ENCODE measurements at regions not wholly inside any gene's neighbourhood (a gene's known extent, or its start where the extent isn't known, plus 50 kb on each side); places are given as distances from the start of the nearest gene placed in this dataset.

DNA sequence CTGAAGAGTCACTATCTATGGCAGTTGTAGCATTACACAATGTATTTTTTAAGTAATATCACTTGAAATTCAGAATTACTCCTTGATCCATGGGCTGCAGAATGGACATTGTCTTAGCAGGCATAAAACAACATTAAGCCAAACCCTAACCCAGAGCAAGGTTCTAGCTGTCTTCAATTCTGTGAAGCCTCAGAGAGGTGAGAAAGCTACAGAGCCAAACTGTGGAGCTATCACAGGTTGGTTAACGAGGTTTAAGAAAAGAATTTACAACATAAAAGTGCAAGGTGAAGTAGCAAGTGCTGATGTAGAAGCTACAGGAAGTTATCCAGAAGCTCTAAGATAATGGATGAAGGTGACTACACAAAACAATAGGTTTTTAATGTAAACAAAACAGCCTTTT, 582.7 kb upstream of the POT1 start:
- TF ChIP-seq CTCF (IDR thresholded peaks at IDR 0.05) = no peak
- no peak overlapping the region for H3K27ac ChIP-seq
- H3K27me3 ChIP-seq = no peaks in the 10 kb centered on the region
- no peak overlapping the region for H3K4me3 ChIP-seq
- H3K4me1 ChIP-seq = no peaks in the 10 kb centered on the region
- no peak for DNase-seq (ENCODE audit: low spot score in 2 of 2)
- no peaks in the 10 kb centered on the region for H3K36me3 ChIP-seq
- intact Hi-C loops (cut with DNase I) = no loop called here
- no peaks in the 10 kb centered on the region for H3K9me3 ChIP-seq

DNA sequence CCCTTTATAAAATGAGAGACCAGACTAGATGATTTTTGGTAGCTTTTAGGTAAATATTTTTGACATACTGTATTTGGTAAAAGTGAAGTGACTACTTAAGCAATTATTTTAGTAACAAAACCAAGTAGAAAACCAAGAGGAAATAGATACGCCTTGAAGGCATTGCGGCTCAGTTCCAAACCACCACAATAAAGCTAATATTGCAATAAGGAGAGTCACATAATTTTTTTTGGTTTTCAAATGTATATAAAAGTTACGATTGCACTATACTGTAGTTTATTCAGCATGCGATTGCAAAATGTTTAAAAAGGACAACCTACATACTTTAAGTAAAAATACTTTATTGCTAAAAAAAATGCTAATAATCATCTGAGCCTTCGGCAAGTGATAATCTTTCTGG, 581.7 kb upstream of the POT1 start:
- no peaks in the 10 kb centered on the region for H3K9me3 ChIP-seq
- H3K27ac ChIP-seq = no peak overlapping the region
- DNase-seq (ENCODE audit: low spot score in 2 of 2) = no peak
- no peak overlapping the region for H3K4me3 ChIP-seq
- H3K4me1 ChIP-seq = no peaks in the 10 kb centered on the region
- H3K36me3 ChIP-seq = no peaks in the 10 kb centered on the region
- no peak for TF ChIP-seq CTCF (IDR thresholded peaks at IDR 0.05)
- H3K27me3 ChIP-seq = no peaks in the 10 kb centered on the region
- intact Hi-C loops (cut with DNase I) = no loop called here

- H3K36me3 ChIP-seq = no peaks in the 10 kb centered on the region
- DNase-seq (ENCODE audit: low spot score in 2 of 2) = no peak
- H3K4me3 ChIP-seq = no peak overlapping the region
- intact Hi-C loops (cut with DNase I) = no loop called here
- no peaks in the 10 kb centered on the region for H3K4me1 ChIP-seq
- no peaks in the 10 kb centered on the region for H3K9me3 ChIP-seq
- no peaks in the 10 kb centered on the region for H3K27me3 ChIP-seq
- no peak overlapping the region for H3K27ac ChIP-seq
- TF ChIP-seq CTCF (IDR thresholded peaks at IDR 0.05) = no peak
These were observed 576.7 kb upstream of the POT1 start for GRCh38 chr7:125506331-125506730.

DNA sequence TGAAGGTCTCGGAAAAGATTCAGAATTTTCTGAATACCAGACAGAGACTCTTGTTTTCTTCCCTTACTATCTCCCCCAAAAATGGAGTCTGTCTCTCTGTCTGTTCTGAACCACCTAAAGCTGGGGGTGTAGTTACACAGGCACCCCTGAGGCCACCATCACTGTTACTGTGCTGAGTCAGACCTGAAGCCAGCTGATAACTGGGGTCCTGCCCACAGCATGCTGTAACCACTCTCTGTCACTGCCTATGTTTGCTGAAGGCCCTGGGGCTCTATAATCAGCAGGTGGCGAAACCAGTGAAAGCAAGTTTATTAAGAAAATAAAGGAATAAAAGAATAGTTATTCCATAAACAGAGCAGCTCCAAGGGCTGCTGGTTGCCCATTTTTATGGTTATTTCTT, 575.2 kb upstream of the POT1 start:
- no peak for TF ChIP-seq CTCF (IDR thresholded peaks at IDR 0.05)
- no peak overlapping the region for H3K27ac ChIP-seq
- H3K36me3 ChIP-seq = no peaks in the 10 kb centered on the region
- intact Hi-C loops (cut with DNase I) = no loop called here
- H3K9me3 ChIP-seq = no peaks in the 10 kb centered on the region
- H3K4me1 ChIP-seq = no peaks in the 10 kb centered on the region
- DNase-seq (ENCODE audit: low spot score in 2 of 2) = no peak
- no peak overlapping the region for H3K4me3 ChIP-seq
- no peaks in the 10 kb centered on the region for H3K27me3 ChIP-seq

DNA sequence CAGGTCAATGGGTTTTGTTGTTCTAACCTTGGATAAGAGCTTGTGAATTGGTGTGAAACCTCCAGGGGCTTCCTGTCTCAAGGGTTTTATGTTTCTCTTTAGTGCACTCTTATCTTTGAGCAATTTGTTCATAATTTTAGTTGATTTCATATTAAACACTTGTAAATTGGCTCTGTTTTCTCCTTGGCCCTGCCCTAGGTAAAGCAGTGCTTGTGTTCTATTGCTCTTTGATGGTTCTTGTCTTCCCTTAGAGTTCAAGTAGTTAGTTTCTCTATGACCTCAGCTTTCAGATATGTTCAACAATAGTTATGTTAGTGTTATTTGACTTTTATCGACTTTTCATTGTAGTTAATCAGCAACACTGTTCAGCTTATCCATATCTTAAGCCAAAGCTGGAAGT, 566.4 kb upstream of the POT1 start:
- no peak overlapping the region for H3K4me3 ChIP-seq
- no peaks in the 10 kb centered on the region for H3K4me1 ChIP-seq
- H3K9me3 ChIP-seq = no peaks in the 10 kb centered on the region
- TF ChIP-seq CTCF (IDR thresholded peaks at IDR 0.05) = no peak
- H3K36me3 ChIP-seq = no peaks in the 10 kb centered on the region
- H3K27ac ChIP-seq = no peak overlapping the region
- no peaks in the 10 kb centered on the region for H3K27me3 ChIP-seq
- intact Hi-C loops (cut with DNase I) = no loop called here
- no peak for DNase-seq (ENCODE audit: low spot score in 2 of 2)

GRCh38 chr7:125492521-125492920, 562.9 kb upstream of the POT1 start:
- no peak overlapping the region for H3K27ac ChIP-seq
- DNase-seq (ENCODE audit: low spot score in 2 of 2) = no peak
- H3K27me3 ChIP-seq = no peaks in the 10 kb centered on the region
- no peak overlapping the region for H3K4me3 ChIP-seq
- no peak for TF ChIP-seq CTCF (IDR thresholded peaks at IDR 0.05)
- no peaks in the 10 kb centered on the region for H3K4me1 ChIP-seq
- H3K9me3 ChIP-seq = no peaks in the 10 kb centered on the region
- H3K36me3 ChIP-seq = no peaks in the 10 kb centered on the region
- intact Hi-C loops (cut with DNase I) = no loop called here
